TTC549 (cell line): ENCODE measurements at regions not wholly inside any gene's neighbourhood (a gene's known extent, or its start where the extent isn't known, plus 50 kb on each side); places are given as distances from the start of the nearest gene placed in this dataset.
"Not testable (repeated sequence)": the region's sequence is repeated elsewhere in the genome, so short reads cannot be mapped to it uniquely, and the experiment has no call there.

Experiments used
- FAIRE-seq: peaks from 2 replicates; lab custom pipeline; 2012; peaks lifted over from hg19 to GRCh38; lab: Jason Lieb, UNC

- FAIRE-seq: no peak
These were observed 246.7 kb downstream of the CD109 start for GRCh38 chr6:73942592-73943186.

- FAIRE-seq: no peak
These were observed 245.9 kb downstream of the CD109 start for GRCh38 chr6:73941892-73942291.

GRCh38 chr6:73937805-73938204, 241.8 kb downstream of the CD109 start:
- no peak for FAIRE-seq

GRCh38 chr6:73932866-73933265, 236.9 kb downstream of the CD109 start:
- FAIRE-seq: no peak

- FAIRE-seq: no peak
These were observed 233.4 kb downstream of the CD109 start for GRCh38 chr6:73929405-73929804.

GRCh38 chr6:73927421-73927820, 231.4 kb downstream of the CD109 start:
- no peak for FAIRE-seq

- not testable (repeated sequence) for FAIRE-seq
These were observed 229.7 kb downstream of the CD109 start for GRCh38 chr6:73925703-73926102.

GRCh38 chr6:73923905-73924485, 228.0 kb downstream of the CD109 start:
- FAIRE-seq: no peak

- no peak for FAIRE-seq
These were observed 207.2 kb downstream of the CD109 start for GRCh38 chr6:73903155-73903554.

GRCh38 chr6:73901986-73902385, 206.0 kb downstream of the CD109 start:
- no peak for FAIRE-seq

GRCh38 chr6:73901311-73901710, 205.3 kb downstream of the CD109 start:
- FAIRE-seq: no peak

GRCh38 chr6:73898599-73898998, 202.6 kb downstream of the CD109 start:
- no peak for FAIRE-seq

- FAIRE-seq: no peak
These were observed 197.7 kb downstream of the CD109 start for GRCh38 chr6:73893696-73894095.

- FAIRE-seq: no peak
These were observed 192.0 kb downstream of the CD109 start for GRCh38 chr6:73888050-73888449.

- FAIRE-seq: no peak
These were observed 189.4 kb downstream of the CD109 start for GRCh38 chr6:73885393-73885792.

GRCh38 chr6:73884540-73884939, 188.5 kb downstream of the CD109 start:
- FAIRE-seq: no peak

- no peak for FAIRE-seq
These were observed 183.7 kb downstream of the CD109 start for GRCh38 chr6:73879501-73880293.

GRCh38 chr6:73878403-73878802, 182.4 kb downstream of the CD109 start:
- FAIRE-seq: no peak
